BLaER1 treated with 17β-estradiol and CSF1 and Interleukin-3, amounts not matched to agents 10 nM and 100 nM (cell line): ENCODE measurements at regions not wholly inside any gene's neighbourhood (a gene's known extent, or its start where the extent isn't known, plus 50 kb on each side); places are given as distances from the start of the nearest gene placed in this dataset.
"Not testable (repeated sequence)": the region's sequence is repeated elsewhere in the genome, so short reads cannot be mapped to it uniquely, and the experiment has no call there.

Experiments used
- H3K27ac ChIP-seq, 11 experiments: shearing (Covaris generic); formaldehyde crosslinking; 2 replicates each; pipeline ENCODE4 v1.8.1; 2022
- H3K27me3 ChIP-seq, 11 experiments: shearing (Covaris generic); formaldehyde crosslinking; 2 replicates each; pipeline ENCODE4 v1.8.1; 2022
- H3K36me3 ChIP-seq, 11 experiments: shearing (Covaris generic); formaldehyde crosslinking; 2 replicates each; pipeline ENCODE4 v1.8.1; 2022
- H3K4me1 ChIP-seq, 10 experiments: shearing (Covaris generic); formaldehyde crosslinking; 2 replicates each; pipeline ENCODE4 v1.8.1; 2022
- H3K4me2 ChIP-seq, 11 experiments: shearing (Covaris generic); formaldehyde crosslinking; 2 replicates each; pipeline ENCODE4 v1.8.1; 2022
- H3K4me3 ChIP-seq, 10 experiments: shearing (Covaris generic); formaldehyde crosslinking; 2 replicates each; pipeline ENCODE4 v1.8.1; 2022
- H3K9ac ChIP-seq, 11 experiments: shearing (Covaris generic); formaldehyde crosslinking; 2 replicates each; pipeline ENCODE4 v1.8.1; 2022
- H3K9me3 ChIP-seq, 11 experiments: shearing (Covaris generic); formaldehyde crosslinking; replicated peaks in 1 of 11; 2 replicates each; pipeline ENCODE4 v1.8.1; 2022
- H4K20me1 ChIP-seq, 11 experiments: shearing (Covaris generic); formaldehyde crosslinking; 2 replicates each; pipeline ENCODE4 v1.8.1; 2022
- Cebpa-rat ChIP-seq, 11 experiments: shearing (Covaris generic); IDR thresholded peaks; 2 replicates each; pipeline ENCODE4 v1.8.1; 2022

GRCh38 chr6:51107769-51108203, 289.1 kb downstream of the TFAP2B start:
- TF ChIP-seq Cebpa-rat (IDR thresholded peaks at IDR 0.05) = no peak
- no peaks in the 10 kb centered on the region for H3K36me3 ChIP-seq
- H3K4me3 ChIP-seq = no peak overlapping the region
- no peak overlapping the region for H3K9ac ChIP-seq
- no peaks in the 10 kb centered on the region for H3K27me3 ChIP-seq
- H3K4me2 ChIP-seq = no peak overlapping the region
- H4K20me1 ChIP-seq = no peaks in the 10 kb centered on the region
- no peaks in the 10 kb centered on the region for H3K4me1 ChIP-seq
- no peak overlapping the region for H3K27ac ChIP-seq
- no peaks in the 10 kb centered on the region for H3K9me3 ChIP-seq

DNA sequence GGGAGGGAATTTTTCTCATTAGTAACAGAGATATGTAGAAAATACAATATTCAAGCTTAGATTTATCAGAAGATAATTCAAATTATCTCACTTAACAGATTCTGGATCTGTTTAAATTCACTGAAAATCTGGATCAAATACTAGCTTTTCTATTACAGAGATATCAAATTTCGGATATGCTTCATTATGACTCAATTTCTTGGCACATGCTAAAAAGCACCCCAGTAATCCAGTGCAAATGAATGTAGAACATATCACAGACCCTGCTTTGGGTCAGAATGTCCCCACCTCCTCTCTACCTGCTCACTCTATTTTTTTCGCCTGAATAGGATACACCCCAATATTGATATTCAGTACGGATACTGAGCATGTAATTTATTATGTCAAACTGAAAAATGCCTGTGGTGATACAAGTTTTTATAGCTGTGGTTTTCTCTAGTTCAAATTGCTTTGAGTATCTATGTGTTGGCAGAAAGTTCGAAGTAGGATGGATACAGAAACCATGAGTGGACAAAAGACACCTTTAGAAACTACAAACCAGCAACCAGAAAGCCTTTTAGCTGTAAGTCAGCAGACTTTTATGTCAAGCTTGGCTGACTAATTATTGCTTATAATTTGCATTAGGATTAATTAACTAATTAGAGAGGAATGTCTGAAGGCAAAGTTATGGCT, 290.0 kb downstream of the TFAP2B start:
- Histone ChIP-seq H3K9ac (no peak overlapping the region), H3K27ac (no peak overlapping the region), H3K4me2 (no peak overlapping the region), H3K36me3 (no peaks in the 10 kb centered on the region), H3K4me1 (no peaks in the 10 kb centered on the region), H3K27me3 (no peaks in the 10 kb centered on the region), H3K4me3 (no peak overlapping the region), H3K9me3 (no peaks in the 10 kb centered on the region), H4K20me1 (no peaks in the 10 kb centered on the region)
- TF ChIP-seq Cebpa-rat (IDR thresholded peaks at IDR 0.05) = no peak

DNA sequence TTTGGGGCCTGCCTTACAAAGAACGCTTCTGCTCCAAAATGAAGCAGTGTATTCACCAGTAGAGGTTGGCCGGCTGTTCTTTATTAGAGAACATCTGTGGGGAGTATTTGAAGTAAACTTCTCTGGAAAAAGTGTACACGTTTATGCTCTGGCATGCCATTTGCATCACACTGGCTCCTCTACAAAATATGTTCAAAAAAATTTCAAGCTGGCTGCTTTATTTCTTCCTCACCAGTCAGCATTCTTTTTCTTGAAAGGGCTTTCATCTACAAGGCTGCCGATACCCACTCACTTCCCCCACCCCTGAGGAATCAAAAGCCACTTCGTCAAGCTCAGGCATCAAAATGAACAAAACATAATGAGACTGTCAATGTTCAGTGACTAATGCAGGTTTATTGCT, 294.1 kb downstream of the TFAP2B start:
- Histone ChIP-seq H3K4me3 (no peak overlapping the region), H3K27me3 (no peaks in the 10 kb centered on the region), H3K27ac (no peak overlapping the region), H3K4me2 (no peak overlapping the region), H4K20me1 (no peaks in the 10 kb centered on the region), H3K4me1 (0 out of 20 replicates have a peak, but pooled peaks cover 0 to 3% (median 0%) of the 10 kb centered on the region in 10 experiments), H3K36me3 (no peaks in the 10 kb centered on the region), H3K9ac (no peak overlapping the region), H3K9me3 (no peaks in the 10 kb centered on the region)
- no peak for TF ChIP-seq Cebpa-rat (IDR thresholded peaks at IDR 0.05)

GRCh38 chr6:51116723-51117122, 298.1 kb downstream of the TFAP2B start:
- H3K9ac ChIP-seq = no peak overlapping the region
- H3K27ac ChIP-seq = no peak overlapping the region
- H3K4me2 ChIP-seq = no peak overlapping the region
- peaks cover 0 to 7% (median 0%) of the 10 kb centered on the region in 11 experiments; a peak in 4 of 22 replicates for H3K9me3 ChIP-seq
- H3K4me1 ChIP-seq = 0 out of 20 replicates have a peak, but pooled peaks cover 0 to 3% (median 0%) of the 10 kb centered on the region in 10 experiments
- no peaks in the 10 kb centered on the region for H3K36me3 ChIP-seq
- no peak for TF ChIP-seq Cebpa-rat (IDR thresholded peaks at IDR 0.05)
- H4K20me1 ChIP-seq = no peaks in the 10 kb centered on the region
- no peaks in the 10 kb centered on the region for H3K27me3 ChIP-seq
- no peak overlapping the region for H3K4me3 ChIP-seq

DNA sequence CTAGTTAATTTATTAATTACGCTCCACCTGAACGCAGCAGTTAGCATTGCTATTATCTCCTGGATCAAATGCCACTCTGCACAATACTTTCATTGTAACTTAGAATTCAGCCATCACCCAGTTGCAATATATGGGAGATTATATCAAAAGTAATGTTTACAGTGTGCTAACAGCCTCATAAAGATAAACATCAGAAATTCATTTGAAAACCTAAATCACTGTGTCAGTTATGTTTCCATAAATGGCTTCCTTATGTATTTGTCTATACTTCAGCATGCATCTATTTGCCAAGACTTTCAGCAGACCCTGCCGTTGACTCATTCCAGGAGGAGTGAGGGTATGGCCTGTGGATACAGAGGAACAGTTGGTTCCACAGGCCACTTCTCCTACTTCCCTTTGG, 300.1 kb downstream of the TFAP2B start:
- Histone ChIP-seq H3K9ac (no peak overlapping the region), H3K4me3 (no peak overlapping the region), H3K27me3 (no peaks in the 10 kb centered on the region), H3K9me3 (peaks cover 0 to 12% (median 0%) of the 10 kb centered on the region in 11 experiments; a peak in 4 of 22 replicates), H3K4me2 (no peak overlapping the region), H3K36me3 (no peaks in the 10 kb centered on the region), H3K27ac (no peak overlapping the region), H3K4me1 (0 out of 20 replicates have a peak, but pooled peaks cover 0 to 3% (median 0%) of the 10 kb centered on the region in 10 experiments), H4K20me1 (no peaks in the 10 kb centered on the region)
- no peak for TF ChIP-seq Cebpa-rat (IDR thresholded peaks at IDR 0.05)

- no peaks in the 10 kb centered on the region for H3K36me3 ChIP-seq
- H3K4me1 ChIP-seq = 0 out of 20 replicates have a peak, but pooled peaks cover 0 to 3% (median 0%) of the 10 kb centered on the region in 10 experiments
- H3K9ac ChIP-seq = no peak overlapping the region
- H4K20me1 ChIP-seq = no peaks in the 10 kb centered on the region
- no peak overlapping the region for H3K4me3 ChIP-seq
- no peak for TF ChIP-seq Cebpa-rat (IDR thresholded peaks at IDR 0.05)
- H3K27ac ChIP-seq = no peak overlapping the region
- no peaks in the 10 kb centered on the region for H3K27me3 ChIP-seq
- no peak overlapping the region for H3K4me2 ChIP-seq
- H3K9me3 ChIP-seq = peaks cover 0 to 12% (median 0%) of the 10 kb centered on the region in 11 experiments; a peak in 4 of 22 replicates
These were observed 301.3 kb downstream of the TFAP2B start for GRCh38 chr6:51120016-51120415.

DNA sequence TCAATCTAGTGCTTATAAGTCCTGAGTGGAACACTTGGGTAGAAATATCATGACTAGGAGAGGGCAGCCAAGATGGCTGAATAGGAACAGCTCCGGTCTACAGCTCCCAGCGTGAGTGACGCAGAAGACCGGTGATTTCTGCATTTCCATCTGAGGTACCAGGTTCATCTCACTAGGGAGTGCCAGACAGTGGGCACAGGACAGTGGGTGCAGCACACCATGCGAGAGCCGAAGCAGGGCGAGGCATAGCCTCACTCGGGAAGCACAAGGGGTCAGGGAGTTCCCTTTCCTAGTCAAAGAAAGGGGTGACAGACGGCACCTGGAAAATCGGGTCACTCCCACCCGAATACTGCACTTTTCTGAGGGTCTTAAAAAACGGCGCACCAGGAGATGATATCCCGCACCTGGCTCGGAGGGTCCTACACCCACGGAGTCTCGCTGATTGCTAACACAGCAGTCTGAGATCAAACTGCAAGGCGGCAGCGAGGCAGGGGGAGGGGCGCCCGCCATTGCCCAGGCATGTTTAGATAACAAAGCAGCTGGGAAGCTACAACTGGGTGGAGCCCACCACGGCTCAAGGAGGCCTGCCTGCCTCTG, 302.8 kb downstream of the TFAP2B start:
- H3K27me3 ChIP-seq, H3K4me2 ChIP-seq, H3K27ac ChIP-seq, H3K4me1 ChIP-seq, H3K9ac ChIP-seq, H4K20me1 ChIP-seq, H3K4me3 ChIP-seq, H3K36me3 ChIP-seq: not testable (repeated sequence)
- H3K9me3 ChIP-seq = peaks cover 0 to 12% (median 0%) of the 10 kb centered on the region in 11 experiments; a peak in 4 of 22 replicates

- Histone ChIP-seq H3K4me2 (no peak overlapping the region), H4K20me1 (no peaks in the 10 kb centered on the region), H3K9ac (no peak overlapping the region), H3K9me3 (peaks cover 0 to 11% (median 4%) of the 10 kb centered on the region in 11 experiments; a peak in 6 of 22 replicates), H3K27ac (no peak overlapping the region), H3K27me3 (no peaks in the 10 kb centered on the region), H3K36me3 (no peaks in the 10 kb centered on the region), H3K4me3 (no peak overlapping the region), H3K4me1 (no peaks in the 10 kb centered on the region)
- no peak for TF ChIP-seq Cebpa-rat (IDR thresholded peaks at IDR 0.05)
These were observed 310.4 kb downstream of the TFAP2B start for GRCh38 chr6:51129043-51129442.

DNA sequence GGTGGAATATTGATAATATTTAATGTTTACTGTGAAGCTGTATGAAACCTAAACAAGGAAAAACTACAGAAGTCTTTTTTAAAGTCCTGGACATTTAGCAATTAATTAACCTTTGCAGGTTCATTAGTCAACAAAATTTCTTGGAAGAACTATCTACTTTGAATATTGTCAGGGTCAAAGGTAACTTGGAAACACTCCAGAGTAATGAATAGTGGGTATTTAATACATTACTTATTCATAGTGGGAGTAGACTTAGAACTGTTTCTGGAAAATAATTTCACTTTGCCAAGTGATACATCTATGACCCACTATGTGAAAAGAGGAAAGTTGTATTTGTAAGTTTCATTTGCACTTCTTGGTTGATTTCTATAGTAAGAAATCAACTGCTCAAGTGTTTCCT, 319.1 kb downstream of the TFAP2B start:
- TF ChIP-seq Cebpa-rat (IDR thresholded peaks at IDR 0.05) = no peak
- no peak overlapping the region for H3K4me2 ChIP-seq

More for the DNA sequence above, 319.1 kb downstream of the TFAP2B start:
- Histone ChIP-seq H3K36me3 (no peaks in the 10 kb centered on the region), H3K4me3 (no peak overlapping the region), H3K4me1 (peaks cover 0 to 15% (median 7%) of the 10 kb centered on the region in 10 experiments; a peak in 9 of 20 replicates), H4K20me1 (no peaks in the 10 kb centered on the region), H3K27ac (no peak overlapping the region), H3K27me3 (no peaks in the 10 kb centered on the region), H3K9ac (no peak overlapping the region), H3K9me3 (peaks cover 0 to 20% (median 8%) of the 10 kb centered on the region in 11 experiments; a peak in 11 of 22 replicates)
